SH-SY5Y (cell line): ENCODE measurements at regions not wholly inside any gene's neighbourhood (a gene's known extent, or its start where the extent isn't known, plus 50 kb on each side); places are given as distances from the start of the nearest gene placed in this dataset.

Source experiments
- GATA2 ChIP-seq: IDR thresholded peaks from 2 replicates; pipeline ENCODE4 v1.6.1; 2011; ENCODE audit warnings: mild to moderate bottlenecking, low read depth, low read length
- GATA3 ChIP-seq: IDR thresholded peaks from 2 replicates; pipeline ENCODE4 v1.6.1; 2011; ENCODE audit warnings: low read depth, mild to moderate bottlenecking, low read length, moderate library complexity

DNA sequence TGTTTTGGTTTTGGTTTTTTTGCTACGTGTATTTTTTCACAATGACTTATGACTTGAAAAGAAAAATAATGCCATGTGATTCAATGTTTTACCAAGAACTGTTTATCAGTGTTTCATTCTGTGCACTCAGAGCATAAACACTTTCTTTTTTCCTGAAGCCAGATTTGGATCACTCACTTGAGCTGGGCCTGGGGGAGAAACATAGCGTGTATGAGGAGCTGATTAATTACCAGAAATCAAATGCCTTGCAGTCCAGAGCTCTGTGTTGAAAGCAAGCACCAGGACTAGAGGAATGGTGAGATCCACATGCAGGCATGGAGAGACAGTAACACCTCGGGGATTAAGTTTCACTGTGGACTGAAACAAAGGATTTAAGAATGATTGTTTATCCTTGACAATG is 642.1 kb upstream of the ADGRL2 start:
- TF ChIP-seq GATA2 (no peak), GATA3 (no peak)
